Nephron progenitor cell (in vitro differentiated cells): ENCODE measurements at regions not wholly inside any gene's neighbourhood (a gene's known extent, or its start where the extent isn't known, plus 50 kb on each side); places are given as distances from the start of the nearest gene placed in this dataset.
"Not testable (repeated sequence)": the region's sequence is repeated elsewhere in the genome, so short reads cannot be mapped to it uniquely, and the experiment has no call there.

Experiments used
- DNase-seq: peaks from one replicate; pipeline ENCODE4 v3.0.0; 2021
- H3K27ac Mint-ChIP-seq: 2 replicates; pipeline ENCODE4 v1.8.0; 2021; ENCODE audit warnings: mild to moderate bottlenecking, moderate library complexity, mixed read lengths
- H3K27me3 Mint-ChIP-seq: 2 replicates; pipeline ENCODE4 v1.8.0; 2021; ENCODE audit warnings: mild to moderate bottlenecking, low read depth, mixed read lengths; ENCODE audit not compliant: poor library complexity
- H3K36me3 Mint-ChIP-seq: 2 replicates; pipeline ENCODE4 v1.8.0; 2021; ENCODE audit warnings: low read depth, mixed read lengths
- H3K4me1 Mint-ChIP-seq: 2 replicates; pipeline ENCODE4 v1.8.0; 2021; ENCODE audit warnings: mixed read lengths
- H3K4me3 Mint-ChIP-seq: 2 replicates; pipeline ENCODE4 v1.8.0; 2021; ENCODE audit warnings: mild to moderate bottlenecking, moderate library complexity, mixed read lengths
- H3K9me3 Mint-ChIP-seq: 2 replicates; pipeline ENCODE4 v1.8.0; 2021; ENCODE audit warnings: mild to moderate bottlenecking, moderate library complexity, mixed read lengths
- CTCF ChIP-seq: fragments of 200-600 bp; sonication (generic); IDR thresholded peaks from 2 replicates; pipeline ENCODE4 v1.5.0; 2021; ENCODE audit warnings: antibody characterized with exemption

- Mint-ChIP-seq H3K9me3 (peaks cover 54% of the 10 kb centered on the region), H3K36me3 (peaks cover 17% of the 10 kb centered on the region), H3K4me3 (no peak overlapping the region), H3K27ac (peak overlapping the region; percentile 5), H3K4me1 (peaks cover 18% of the 10 kb centered on the region), H3K27me3 (no peaks in the 10 kb centered on the region)
- DNase-seq = no peak
- no peak for TF ChIP-seq CTCF
Observed at GRCh38 chr6:2575236-2575635, 175.5 kb downstream of the MYLK4 start.

GRCh38 chr6:2569420-2569819 is 181.3 kb downstream of the MYLK4 start:
- H3K27me3 Mint-ChIP-seq = peaks cover 12% of the 10 kb centered on the region
- peaks cover 63% of the 10 kb centered on the region for H3K9me3 Mint-ChIP-seq
- not testable (repeated sequence) for DNase-seq, H3K27ac Mint-ChIP-seq, H3K36me3 Mint-ChIP-seq, H3K4me1 Mint-ChIP-seq, H3K4me3 Mint-ChIP-seq

- no peak overlapping the region for H3K27ac Mint-ChIP-seq
- H3K9me3 Mint-ChIP-seq = peaks cover 33% of the 10 kb centered on the region
- no peak overlapping the region for H3K4me3 Mint-ChIP-seq
- no peak for DNase-seq
- H3K27me3 Mint-ChIP-seq = peaks cover 15% of the 10 kb centered on the region
- H3K4me1 Mint-ChIP-seq = peaks cover 24% of the 10 kb centered on the region
- TF ChIP-seq CTCF = no peak
- H3K36me3 Mint-ChIP-seq = peaks cover 5% of the 10 kb centered on the region
Observed at GRCh38 chr6:2566048-2566447, 184.7 kb downstream of the MYLK4 start.

GRCh38 chr6:2565499-2565898 is 185.2 kb downstream of the MYLK4 start:
- Mint-ChIP-seq H3K36me3 (peaks cover 5% of the 10 kb centered on the region), H3K9me3 (peaks cover 28% of the 10 kb centered on the region), H3K4me3 (no peak overlapping the region), H3K27me3 (peaks cover 15% of the 10 kb centered on the region), H3K27ac (no peak overlapping the region), H3K4me1 (peaks cover 30% of the 10 kb centered on the region)
- no peak for DNase-seq
- TF ChIP-seq CTCF = no peak

GRCh38 chr6:2563635-2564034 is 187.1 kb downstream of the MYLK4 start:
- DNase-seq = no peak
- peaks cover 47% of the 10 kb centered on the region for H3K4me1 Mint-ChIP-seq
- peaks cover 5% of the 10 kb centered on the region for H3K36me3 Mint-ChIP-seq

GRCh38 chr6:2562721-2563451 is 187.8 kb downstream of the MYLK4 start:
- Mint-ChIP-seq H3K36me3 (no peaks in the 10 kb centered on the region), H3K9me3 (peaks cover 9% of the 10 kb centered on the region), H3K27me3 (peaks cover 19% of the 10 kb centered on the region), H3K4me3 (no peak overlapping the region), H3K27ac (no peak overlapping the region), H3K4me1 (peaks cover 55% of the 10 kb centered on the region)
- DNase-seq = no peak
- no peak for TF ChIP-seq CTCF

More at GRCh38 chr6:2563635-2564034, 187.1 kb downstream of the MYLK4 start:
- peaks cover 15% of the 10 kb centered on the region for H3K9me3 Mint-ChIP-seq
- H3K4me3 Mint-ChIP-seq = no peak overlapping the region
- TF ChIP-seq CTCF = no peak
- no peak overlapping the region for H3K27ac Mint-ChIP-seq
- H3K27me3 Mint-ChIP-seq = peaks cover 19% of the 10 kb centered on the region
